ENCODE measurements at regions not wholly inside any gene's neighbourhood (a gene's known extent, or its start where the extent isn't known, plus 50 kb on each side); places are given as distances from the start of the nearest gene placed in this dataset.
"Not testable (repeated sequence)": the region's sequence is repeated elsewhere in the genome, so short reads cannot be mapped to it uniquely, and the experiment has no call there.

- DNase-seq (ENCODE audit: low spot score), result no peak
These were observed 233.3 kb downstream of the ZNF608 start for GRCh38 chr5:124512952-124513632.

- DNase-seq (ENCODE audit: low spot score), result peak; percentile 28
These were observed 234.2 kb downstream of the ZNF608 start for GRCh38 chr5:124512236-124512635.

DNA sequence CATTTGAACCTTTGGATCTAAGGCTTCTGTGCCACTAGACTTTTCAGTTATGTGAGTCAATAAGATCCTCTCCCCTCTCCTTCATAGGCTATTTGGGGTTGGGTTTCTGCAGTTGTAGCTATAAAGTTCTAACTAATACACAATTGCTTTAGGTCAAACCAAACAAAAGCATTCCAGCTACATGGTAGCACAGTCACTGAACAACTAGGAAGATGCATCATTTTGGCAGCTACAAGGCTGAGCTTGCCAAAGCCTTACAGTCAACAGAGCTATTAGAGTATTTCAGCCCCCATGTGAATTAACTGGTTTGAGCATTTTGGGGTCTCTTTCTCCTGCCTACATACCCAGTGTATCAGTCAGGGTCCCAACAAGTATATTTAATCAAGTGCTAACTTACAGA is 234.6 kb downstream of the ZNF608 start:
- DNase-seq (ENCODE audit: low spot score), result no peak

DNA sequence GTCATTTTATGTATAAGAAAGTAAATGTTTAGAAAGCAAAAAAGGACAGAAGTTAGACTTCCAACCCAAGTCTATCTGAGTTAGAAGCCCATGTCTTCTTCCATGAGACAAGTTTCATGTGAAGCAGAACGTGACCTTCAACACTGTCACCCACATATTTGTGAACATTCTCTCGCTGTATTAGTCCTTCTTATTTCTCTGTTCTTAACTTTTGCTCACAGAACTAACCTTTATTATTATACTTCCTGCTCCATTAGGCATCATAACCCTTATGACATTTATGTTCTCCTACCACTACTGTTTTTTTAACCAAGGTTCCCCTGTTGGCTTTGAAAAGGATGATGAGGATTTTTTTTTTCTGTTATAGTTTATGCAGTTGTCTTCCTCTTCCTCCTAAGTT is 238.8 kb downstream of the ZNF608 start:
- DNase-seq (ENCODE audit: low spot score), result no peak

GRCh38 chr5:124504081-124504916 is 242.1 kb downstream of the ZNF608 start:
- no peak for DNase-seq (ENCODE audit: low spot score)

DNA sequence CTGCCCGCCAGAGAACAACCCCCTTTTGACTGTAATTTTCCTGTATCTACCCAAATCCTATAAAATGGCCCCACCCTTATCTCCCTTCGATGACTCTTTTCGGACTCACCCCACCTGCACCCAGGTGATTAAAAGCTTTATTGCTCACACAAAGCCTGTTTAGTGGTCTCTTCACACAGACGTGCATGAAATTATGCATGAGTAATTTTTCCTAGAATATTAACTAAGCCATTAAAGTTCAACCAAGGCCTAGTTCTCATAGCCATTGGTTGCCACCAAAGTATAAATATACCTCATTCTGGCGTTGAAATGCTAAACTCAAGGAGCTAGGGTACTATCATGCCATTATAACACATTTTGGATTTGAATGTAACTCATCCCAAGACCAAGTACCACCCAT is 243.9 kb downstream of the ZNF608 start:
- DNase-seq (ENCODE audit: low spot score), result no peak

DNA sequence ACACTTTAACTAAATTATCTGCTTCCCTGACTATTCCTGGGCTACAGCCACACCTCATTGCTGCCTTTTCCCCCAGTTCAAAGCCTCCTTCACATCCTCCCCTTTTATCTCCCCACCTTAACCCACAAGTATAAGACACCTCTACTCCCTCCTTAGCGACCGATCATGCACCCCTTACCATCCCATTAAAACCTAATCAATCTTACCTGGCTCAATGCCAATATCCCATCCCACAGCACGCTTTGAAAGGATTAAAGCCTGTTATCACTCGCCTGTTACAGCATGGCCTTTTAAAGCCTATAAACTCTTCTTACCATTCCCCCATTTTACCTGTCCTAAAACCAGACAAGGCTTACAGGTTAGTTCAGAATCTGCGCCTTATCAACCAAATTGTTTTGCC is 246.6 kb downstream of the ZNF608 start:
- not testable (repeated sequence) for DNase-seq (ENCODE audit: low spot score)

DNA sequence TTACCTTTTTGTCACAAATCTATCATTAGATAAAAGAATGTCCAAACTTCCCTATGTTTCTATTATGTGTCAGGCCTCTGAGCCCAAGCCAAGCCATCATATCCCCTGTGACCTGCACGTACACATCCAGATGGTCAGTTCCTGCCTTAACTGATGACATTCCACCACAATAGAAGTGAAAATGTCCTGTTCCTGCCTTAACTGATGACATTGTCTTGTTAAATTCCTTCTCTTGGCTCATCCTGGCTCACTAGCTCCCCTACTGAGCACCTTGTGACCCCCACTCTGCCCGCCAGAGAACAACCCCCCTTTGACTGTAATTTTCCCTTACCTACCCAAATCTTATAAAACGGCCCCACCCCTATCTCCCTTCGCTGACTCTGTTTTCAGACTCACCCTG is 249.5 kb downstream of the ZNF608 start:
- not testable (repeated sequence) for DNase-seq (ENCODE audit: low spot score)

GRCh38 chr5:124494540-124495116 is 251.8 kb downstream of the ZNF608 start:
- no peak for DNase-seq (ENCODE audit: low spot score)

DNA sequence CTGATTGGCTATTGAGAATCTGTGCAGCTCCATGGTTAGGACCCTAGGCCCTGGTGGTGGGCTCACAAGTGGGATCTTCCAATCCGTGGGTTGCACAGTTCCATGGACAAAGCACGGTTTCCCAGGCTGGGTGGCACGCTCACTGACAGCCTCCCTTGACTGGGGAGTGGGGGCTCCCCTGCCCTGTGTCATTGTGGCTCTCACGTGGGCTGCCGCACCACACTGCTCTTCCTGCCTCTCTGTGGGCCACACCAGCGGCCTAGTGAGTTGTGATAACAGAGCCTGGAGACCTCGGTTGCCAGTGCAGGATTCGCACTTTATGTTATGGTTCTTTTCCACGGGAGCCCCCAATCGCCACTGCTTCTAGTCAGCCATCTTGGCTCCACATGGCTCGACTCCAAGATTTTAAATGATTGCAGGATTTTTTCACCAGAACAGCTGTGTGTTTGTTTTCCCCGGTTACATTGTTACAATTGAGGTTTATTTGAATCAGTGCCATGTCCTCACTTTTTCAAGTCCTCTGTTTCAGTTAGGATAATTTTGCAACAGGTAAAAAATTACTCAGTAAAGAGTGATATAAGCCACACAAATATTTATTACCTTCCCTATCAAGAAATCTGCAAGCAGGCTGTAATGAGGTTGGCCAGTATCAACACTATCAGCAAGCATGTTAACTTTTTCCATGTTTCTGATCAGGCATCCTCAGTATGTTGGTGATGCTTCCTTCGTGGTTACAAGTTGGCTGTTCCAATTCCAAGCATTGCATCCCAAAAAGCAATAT is 253.8 kb downstream of the ZNF608 start:
- DNase-seq (ENCODE audit: low spot score), result no peak

GRCh38 chr5:124490315-124490714 is 256.1 kb downstream of the ZNF608 start:
- DNase-seq (ENCODE audit: low spot score), result not testable (repeated sequence)

GRCh38 chr5:124481419-124481818 is 265.0 kb downstream of the ZNF608 start:
- DNase-seq (ENCODE audit: low spot score), result no peak

DNA sequence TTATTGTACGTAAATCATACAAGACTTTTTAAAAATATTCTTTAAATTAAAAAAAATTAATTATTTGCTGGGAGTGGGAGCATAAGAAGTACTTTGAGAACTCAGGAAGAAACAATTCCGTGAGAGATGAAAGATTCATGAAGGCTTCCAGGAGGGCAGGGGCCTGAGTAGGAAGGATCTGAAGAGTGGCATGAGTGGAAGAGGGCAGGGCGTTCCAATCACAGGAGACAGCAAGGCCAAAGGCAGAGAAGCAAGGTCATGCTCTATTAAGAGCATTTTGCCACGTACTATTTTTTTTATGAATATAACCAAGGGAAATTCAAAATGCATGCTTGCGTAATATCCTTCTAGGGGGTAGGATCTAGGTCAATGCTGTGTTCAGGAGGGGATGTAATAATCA is 265.5 kb downstream of the ZNF608 start:
- DNase-seq (ENCODE audit: low spot score), result no peak

DNA sequence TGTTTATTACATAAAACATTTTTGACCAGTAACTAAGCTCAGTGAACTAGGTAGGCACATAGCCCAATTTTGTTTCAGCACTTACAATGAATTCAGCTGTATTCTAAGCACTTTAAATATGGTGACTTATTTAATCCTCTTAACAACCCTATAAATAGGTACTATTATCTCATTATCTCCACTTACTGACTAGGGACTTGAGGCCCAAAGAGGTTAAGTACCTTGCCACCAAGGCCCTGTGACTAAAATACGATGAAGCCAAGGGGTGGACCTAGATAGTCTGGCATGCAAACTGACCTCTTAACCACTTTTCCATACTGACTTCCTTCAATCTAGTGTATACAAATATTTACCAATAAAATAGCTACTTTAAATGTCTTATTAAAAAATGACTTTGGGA is 266.4 kb downstream of the ZNF608 start:
- DNase-seq (ENCODE audit: low spot score), result no peak

GRCh38 chr5:124478264-124478663 is 268.2 kb downstream of the ZNF608 start:
- DNase-seq (ENCODE audit: low spot score), result no peak

GRCh38 chr5:124477577-124477976 is 268.9 kb downstream of the ZNF608 start:
- DNase-seq (ENCODE audit: low spot score), result peak; percentile 50

- DNase-seq (ENCODE audit: low spot score), result no peak
These were observed 269.4 kb downstream of the ZNF608 start for GRCh38 chr5:124477062-124477461.

- DNase-seq (ENCODE audit: low spot score), result no peak
These were observed 271.8 kb downstream of the ZNF608 start for GRCh38 chr5:124474528-124475215.

DNA sequence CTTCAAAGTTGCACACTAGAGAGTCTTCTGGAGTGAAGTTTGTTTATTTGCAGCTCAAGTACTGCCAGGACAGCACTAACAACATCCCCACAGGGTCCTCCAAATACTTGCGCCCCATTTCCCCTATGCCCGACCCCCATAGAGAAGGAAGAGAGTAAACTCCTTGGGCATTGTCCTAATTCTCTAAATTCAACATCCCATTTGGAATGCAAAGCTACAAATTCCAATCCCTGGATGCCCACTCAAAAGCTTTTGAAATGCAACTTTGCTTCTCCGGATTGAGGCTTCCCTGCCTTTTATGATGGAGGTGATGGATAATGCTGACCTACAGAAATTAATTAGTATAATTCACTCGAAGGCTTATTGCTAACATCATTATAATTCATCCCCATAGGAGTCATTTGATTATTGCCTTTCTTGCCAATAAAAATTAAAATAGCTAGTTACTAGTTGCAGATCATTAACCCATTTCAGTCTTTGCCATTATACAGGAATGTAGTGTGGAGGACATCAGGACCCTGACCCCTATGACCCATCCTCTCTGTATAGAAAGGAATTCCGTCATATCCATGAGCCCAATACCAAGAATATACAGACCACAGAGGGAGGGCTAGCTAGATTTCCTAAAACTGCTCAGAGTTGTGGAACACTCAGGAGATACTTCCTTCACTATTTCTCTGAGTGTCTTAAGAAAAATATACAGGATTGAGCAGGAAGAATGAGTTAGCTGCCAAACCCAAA is 277.6 kb downstream of the ZNF608 start:
- DNase-seq (ENCODE audit: low spot score), result no peak

DNA sequence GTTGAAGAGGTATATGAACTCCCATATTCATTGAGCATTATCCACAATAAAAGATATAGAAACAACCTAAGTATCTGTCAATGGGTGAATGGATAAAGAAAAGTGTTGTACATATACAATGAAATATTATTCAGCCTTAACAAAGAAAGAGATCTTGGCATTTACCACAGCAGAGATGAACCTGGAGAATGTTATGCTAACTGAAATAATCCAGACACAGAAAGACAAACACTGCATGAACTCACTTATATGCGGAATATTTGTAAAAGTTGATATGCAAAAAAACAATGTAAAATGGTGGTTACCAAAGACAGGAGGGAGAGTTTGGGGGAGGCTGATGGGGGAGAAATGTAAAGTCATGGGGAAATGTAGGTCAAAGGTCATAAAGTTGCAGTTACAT is 278.7 kb downstream of the ZNF608 start:
- no peak for DNase-seq (ENCODE audit: low spot score)

DNA sequence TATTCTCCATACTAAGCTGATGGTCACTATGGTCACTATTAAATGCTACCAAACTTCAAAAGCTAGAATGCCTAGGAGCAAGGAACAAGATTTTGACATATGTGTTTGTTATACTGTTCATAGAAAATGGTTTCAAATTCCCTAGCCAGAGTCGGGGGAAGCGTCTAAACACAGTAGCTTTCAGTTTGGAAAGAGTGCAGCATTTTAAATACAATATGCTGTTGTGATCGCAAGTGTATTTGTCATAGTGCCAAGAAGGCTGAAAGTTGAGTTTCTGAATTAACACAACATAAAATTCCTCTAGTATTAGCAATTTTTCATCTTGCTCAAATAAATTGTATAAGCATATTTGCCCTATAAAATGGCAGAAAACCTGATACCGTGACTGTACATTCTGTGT is 280.4 kb downstream of the ZNF608 start:
- DNase-seq (ENCODE audit: low spot score), result no peak

All from Ammon's horn (tissue), 1 donor.